HG03521 (cell line): ENCODE measurements at regions not wholly inside any gene's neighbourhood (a gene's known extent, or its start where the extent isn't known, plus 50 kb on each side); places are given as distances from the start of the nearest gene placed in this dataset.
"Not testable (repeated sequence)": the region's sequence is repeated elsewhere in the genome, so short reads cannot be mapped to it uniquely, and the experiment has no call there.

ENCODE experiments used
- ATAC-seq: cut with Tn5 transposase; IDR thresholded peaks from one replicate; pipeline ENCODE4 v1.9.1; 2021; ENCODE audit warnings: mild to moderate bottlenecking, moderate library complexity; ENCODE audit not compliant: unreplicated experiment

DNA sequence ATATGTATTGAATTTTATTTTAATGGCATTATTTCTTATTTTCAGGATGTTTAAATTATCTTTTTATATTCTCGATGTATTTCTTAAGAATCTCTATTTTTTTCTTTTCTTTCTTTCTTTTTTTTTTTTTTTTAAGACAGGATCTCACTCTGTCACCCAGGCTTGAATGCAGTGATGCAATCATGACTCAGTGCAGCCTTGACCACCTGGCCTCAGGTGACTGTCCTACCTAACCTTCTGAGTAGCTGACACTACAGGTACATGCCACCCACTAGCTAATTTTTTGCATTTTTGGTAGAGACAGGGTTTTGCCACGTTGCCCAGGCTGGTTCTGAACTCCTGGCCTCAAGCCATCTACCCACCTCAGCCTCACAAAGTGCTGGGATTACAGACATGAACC lies 143.8 kb upstream of the LAMA2 start:
- no peak for ATAC-seq

DNA sequence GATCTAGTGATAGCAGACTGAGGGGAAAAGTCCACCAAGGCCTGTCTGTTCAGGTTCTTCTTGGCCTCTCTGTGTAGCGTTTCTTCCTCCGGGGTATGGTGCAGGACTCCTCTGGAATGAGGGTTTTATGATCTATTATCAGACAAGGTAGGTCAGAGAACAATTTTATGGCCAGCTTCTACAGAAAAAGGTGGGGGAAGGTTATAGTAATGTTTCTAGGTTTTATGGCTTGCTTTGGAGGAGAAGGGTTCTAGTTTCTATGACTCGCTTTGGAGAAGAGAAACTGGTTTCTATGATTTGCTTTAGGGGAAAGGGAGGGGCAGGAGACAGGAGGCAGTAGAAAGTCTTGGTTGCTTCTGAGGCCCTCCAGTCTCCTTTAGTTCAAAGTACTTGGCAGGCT lies 144.8 kb upstream of the LAMA2 start:
- ATAC-seq, result peak; percentile 76

DNA sequence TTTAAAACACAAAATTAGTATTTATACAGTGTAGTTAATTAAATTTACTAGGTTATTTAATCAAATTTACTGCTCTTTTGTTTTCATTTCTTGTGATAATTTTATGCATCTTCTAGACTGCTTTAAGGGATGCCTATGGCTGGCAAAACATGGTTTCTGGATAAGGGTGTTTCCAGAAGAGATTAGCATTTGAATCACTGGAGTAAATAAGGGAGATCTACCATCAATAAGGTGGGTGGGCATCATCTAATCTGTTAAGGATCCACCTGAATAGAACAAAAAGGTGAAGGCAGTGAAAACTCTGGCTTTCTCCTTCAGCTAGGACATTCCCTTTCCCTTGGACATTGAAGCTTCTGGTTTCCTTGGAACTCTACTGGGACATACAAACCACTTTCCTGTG lies 146.2 kb upstream of the LAMA2 start:
- ATAC-seq, result no peak

DNA sequence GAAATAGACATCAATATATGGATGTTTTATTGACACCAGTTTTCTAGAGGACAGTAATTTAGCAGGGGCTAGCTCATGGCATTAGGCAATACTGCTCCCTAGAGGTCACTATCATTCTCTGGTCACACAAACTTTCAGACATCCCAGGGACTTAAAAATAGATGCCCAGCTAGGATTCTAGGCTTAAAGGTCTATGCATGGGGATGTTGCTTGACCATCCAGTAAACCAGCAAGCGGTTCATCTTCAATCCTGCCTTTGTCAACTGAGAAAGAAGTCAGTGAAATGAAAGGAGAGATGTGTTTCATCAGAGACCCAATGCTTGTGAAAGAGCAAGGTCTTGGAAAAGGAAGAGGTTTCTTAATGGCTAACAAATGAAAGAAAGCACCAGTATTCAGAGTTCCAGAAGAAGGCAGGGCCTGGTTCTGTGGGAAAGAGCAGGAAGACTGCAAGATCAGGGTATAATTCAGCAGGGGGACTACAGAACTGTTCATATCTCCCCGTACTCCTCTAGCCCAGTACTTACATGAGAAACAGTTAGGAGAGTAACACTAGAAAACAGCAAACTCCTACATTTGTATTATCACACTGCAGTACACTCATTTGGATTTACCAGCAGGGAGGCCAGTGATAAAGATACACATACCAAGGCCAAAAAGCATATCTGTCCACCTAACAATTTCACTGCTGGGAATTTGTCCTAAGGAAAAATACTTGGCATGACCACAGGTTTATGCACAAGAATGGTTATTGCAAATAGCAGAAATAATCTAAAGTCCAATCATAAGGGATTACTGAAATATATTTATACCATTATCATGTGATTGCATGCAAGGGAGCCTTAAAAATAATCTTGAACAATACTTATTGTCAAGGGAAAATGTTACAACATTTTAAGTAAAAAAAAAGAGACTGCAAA lies 151.4 kb upstream of the LAMA2 start:
- ATAC-seq, result no peak

DNA sequence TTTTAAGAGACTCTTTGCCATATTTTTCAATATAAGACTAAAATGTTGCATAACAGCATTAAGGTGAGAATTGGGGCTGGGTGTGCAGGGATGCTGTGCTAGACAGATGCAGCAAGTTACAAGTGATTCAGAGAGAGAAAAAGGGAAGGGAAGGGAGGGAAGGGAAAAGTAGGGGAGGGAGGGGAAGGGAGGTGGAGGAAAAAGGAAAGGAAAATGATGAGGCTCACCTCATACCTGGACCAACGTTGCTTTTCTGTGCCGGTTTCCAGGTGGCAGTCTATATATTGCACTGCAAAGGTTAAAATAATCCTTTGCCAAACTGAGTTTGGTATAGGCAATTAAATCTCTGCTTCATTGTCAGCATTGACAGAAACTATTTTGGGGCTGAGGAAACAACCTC lies 155.4 kb upstream of the LAMA2 start:
- no peak for ATAC-seq

DNA sequence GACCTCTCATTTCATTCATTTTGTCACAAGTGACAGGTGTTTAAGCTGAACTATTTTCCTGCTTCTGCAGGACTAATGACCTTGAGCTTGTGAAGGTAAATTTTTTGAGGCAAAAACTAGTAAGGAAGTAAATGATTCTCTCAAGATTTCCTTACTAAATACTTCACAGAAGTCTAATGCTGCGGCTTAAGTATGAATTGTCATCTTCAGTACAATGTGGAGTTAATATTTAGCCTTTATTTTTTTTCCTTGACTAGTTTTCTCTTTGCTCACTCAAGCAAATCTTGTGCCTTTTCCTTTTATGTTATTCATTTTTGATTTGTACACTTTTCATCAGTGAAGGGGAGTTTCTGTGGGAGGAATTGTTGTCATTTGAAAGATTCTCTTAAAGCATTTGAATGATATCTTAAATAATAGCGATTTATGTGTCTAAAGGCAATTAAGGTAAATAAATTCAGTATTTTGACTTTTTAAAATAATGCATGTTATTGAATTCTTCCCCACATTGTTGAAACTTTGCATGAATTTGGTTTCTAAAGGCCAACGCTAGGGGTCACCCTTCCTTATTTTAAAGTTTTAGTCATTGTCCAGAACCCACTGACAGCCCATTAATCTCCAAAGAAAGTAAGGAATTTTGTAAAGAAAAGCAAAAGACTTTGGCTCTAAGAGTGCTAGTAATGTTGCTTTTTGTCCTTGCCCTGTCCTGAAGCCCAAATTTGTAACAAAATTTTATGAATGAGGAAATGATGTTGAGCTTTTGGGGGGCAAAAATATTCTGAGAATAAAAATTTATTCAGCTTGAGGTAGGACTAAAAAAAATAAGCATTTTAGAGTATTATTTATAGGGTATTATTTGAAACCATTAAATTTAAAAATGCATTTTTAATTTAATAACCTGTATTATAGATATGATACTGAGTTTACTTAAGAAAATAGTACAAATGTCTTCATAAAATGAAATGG lies 157.4 kb upstream of the LAMA2 start:
- ATAC-seq, result no peak

DNA sequence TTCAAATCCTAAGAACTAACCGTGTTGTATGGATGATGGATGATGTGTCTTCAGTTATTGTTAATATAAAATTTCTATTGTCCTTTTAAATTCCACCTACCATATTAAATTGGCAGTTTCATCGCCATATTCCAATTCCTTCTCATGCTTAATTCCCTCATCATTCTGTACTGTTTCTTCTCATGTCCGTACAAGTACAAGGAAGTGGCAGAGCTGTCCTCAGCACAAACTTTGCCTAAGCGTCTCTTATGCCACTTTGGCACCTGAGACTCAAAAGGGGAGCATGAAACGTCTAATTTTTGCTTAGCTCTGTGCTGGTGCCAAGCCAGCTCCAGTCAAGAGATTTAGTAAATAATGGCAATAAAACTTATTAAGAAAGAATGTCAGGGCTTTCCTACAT lies 158.2 kb upstream of the LAMA2 start:
- ATAC-seq, result no peak

DNA sequence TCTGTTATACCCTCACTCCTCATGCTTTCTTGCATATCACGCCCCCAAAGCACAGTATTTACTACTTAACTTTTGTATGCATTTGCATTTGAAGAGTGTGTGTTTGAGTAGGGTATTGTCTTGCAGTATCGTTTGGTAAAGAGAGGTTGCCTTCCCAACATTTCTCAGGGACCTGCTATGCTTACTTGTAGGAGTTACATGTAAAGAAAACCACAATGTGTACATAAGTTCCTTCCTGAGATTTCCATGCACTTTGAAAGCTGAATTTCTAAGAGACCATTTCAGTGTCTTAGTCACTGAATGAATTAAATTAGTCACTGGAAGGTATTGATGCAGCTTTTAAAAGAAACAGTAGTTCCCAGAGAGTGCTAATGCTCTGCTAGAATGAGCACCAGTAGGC lies 159.3 kb upstream of the LAMA2 start:
- ATAC-seq, result no peak

DNA sequence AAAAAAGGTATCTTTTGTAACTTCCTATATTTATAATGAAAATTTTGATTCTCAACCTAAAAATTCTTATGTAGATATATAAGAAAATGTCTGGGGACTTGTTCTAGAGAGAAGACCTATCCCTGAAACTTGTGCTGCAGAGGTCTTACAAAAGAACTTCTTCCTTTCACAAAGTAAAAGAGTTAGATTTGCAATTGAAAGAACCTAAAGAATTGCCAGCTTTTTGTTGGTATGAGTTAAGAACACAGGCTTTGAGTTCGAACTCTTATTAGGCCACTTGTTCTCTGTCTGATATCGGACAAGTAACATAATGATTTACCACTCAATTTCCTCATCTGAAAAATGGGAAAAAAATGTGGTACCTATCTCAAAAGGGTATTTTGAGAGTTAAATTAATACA lies 162.0 kb upstream of the LAMA2 start:
- ATAC-seq, result no peak

DNA sequence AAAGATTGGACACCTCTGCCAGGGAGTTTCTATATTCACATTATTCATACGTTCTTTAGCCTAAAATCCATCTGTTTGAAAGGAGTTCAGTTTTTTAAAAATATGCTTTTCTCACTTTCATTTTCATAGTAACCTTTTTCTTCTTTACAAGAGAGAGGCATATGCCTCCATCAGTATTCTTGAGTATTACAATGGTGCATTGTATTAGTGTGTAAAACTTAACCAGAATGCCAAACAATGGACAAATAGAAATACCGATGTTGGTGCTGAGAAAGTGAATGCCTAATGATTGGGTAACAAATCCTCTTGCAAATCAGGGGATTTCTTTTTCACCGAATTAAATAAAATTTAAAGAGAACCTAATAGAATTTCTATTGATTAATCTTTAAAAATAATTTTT lies 163.2 kb upstream of the LAMA2 start:
- no peak for ATAC-seq

DNA sequence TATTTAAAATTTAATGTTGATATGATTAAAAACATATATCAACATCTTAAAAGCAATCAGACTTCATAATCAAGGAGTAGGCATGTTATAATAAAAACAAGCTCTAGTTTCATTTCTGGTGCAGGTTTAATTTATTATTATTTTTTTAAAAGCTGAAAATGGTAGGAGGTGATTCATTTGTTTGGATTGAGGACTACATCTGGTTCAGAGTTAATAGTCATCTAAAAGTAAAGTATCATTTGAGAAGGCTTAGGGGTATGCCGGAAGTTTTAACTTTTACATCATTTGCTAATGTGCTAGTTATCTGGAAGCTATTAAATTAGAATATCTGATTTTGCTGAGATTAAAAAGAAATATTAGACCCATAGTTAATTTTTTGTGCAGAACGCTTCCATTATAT lies 169.5 kb upstream of the LAMA2 start:
- ATAC-seq, result no peak

DNA sequence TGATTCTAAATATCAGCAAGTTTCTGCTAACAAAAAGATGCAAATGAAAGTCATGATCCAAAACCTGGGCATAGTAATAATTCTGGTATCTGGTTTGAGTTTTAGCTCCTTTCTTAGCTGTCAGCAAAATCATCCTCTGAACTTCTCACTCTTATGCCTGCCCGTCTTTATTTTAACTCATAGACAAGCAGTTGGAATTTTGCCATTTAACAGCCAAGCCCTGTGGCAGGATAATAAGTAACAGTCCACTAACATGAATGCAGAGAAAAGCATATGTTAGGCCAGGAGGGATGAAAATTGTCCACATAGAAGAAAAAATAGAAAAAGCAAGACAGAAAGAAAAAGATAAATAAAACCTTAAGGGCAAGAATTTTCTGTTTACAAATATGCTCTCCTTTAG lies 170.0 kb upstream of the LAMA2 start:
- ATAC-seq, result no peak

DNA sequence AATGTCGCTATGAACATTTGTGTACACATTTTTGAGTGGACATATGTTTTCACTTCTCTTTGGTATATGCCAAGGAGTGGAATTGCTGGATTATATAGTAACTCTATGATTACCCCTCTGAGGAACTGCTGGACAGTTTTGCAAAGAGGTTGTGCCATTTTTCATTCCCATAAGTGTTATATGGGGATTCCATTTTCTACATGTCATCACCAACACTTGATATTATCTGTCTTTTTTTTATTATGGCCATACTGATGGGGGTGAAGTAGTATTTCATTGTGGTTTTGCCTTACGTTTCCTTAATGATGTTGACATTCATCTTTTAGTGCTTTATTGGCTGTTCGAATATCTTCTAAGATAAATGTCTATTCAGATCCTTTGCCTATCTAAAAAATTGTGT lies 171.8 kb upstream of the LAMA2 start:
- no peak for ATAC-seq

DNA sequence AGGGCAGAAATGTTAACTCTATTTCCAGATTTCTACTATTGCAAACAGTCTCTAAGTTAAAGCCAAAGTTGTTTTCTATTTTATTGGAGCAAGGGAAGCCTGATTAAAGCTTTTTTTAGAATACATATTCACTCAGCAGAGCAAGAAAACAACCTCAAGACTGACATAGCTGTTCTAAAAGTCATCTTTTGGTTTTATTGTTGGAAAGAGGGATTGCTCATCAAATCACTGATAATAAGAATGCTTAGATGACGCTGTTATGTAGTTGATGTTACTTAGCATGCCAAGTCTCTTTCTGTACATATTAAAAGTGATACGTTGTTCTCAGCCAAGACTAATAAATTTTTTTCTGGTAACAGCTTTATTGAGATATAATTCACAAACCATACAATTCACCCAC lies 172.6 kb upstream of the LAMA2 start:
- ATAC-seq, result no peak

DNA sequence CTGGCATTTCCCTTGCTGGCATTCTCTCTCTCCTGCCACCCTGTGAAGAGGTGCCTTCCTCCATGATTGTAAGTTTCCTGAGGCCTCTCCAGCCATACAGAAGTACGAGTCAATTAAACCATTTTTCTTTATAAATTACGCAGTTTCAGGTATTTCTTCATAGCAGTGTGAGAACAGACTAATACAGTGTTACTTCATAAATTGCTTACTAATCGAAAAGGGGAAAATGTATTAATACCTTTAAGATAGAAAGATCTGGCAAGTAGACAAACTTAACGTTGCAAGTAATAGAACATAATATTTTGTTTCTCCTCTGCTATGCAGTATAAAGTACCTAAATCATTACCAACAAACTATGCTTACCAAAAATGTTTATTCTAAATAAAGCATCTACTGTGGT lies 178.3 kb upstream of the LAMA2 start:
- ATAC-seq, result no peak

DNA sequence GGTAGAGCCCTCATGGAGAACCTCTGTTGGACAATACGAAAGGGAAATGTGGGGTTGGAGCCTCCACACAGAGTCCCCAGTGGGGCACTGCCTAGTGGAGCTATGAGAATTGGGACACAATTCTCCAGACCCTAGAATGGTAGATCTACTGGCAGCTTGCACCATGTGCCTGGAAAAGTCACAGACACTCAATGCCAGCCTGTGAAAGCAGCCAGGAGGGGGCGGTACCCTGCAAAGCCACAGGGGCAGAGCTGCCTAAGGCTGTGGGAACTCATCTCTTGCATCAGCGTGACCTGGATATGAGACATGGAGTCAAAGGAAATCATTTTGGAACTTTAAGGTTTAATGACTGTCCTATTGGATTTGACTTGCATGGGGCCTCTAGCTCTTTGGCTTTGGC lies 179.1 kb upstream of the LAMA2 start:
- ATAC-seq, result not testable (repeated sequence)

DNA sequence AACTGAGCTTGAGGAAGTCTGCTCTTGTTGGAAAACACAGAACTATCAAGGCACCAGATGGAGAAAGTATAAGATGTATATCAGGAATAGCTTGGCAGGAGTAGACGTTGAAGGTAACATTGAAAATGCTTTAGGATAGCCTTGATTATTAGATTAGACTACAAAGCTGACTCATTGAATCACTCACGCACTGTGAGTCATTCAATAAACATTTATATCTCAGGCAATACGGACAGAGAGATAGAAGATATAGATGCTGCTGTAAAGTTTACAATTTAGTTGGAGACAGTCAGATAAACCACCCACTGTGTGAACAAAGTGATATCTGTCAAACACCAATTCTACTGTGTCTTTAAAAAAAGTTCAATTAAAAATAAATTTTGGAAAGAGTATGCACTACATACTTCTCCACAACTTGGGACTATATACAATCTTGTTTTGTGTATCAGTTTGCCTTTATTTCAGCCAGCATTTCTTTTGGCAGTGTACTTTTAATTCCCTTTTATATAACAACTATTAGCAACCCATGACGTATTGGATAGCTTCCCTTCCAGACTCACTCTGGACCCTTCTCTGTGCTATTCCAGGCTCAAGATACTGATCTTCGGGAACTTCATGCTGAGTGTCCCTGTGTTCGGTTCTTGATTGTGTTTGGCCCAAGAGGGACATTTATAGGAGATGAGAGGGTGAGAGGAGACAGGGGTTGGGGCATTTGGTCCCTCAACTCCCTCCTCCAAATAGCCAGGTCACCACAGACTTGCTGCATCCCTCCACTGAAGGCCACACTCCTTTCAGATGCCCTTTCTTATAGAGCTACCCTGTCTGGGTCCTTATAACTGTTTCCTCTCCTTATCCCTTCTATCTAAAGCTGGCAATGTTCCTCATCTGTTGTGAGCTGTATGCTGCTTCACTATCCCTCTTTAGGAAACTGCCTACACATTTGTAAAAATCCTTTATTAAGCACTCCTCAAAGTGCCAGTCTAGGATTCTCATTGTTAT lies 176.6 kb upstream of the PTPRK start:
- ATAC-seq, result no peak

DNA sequence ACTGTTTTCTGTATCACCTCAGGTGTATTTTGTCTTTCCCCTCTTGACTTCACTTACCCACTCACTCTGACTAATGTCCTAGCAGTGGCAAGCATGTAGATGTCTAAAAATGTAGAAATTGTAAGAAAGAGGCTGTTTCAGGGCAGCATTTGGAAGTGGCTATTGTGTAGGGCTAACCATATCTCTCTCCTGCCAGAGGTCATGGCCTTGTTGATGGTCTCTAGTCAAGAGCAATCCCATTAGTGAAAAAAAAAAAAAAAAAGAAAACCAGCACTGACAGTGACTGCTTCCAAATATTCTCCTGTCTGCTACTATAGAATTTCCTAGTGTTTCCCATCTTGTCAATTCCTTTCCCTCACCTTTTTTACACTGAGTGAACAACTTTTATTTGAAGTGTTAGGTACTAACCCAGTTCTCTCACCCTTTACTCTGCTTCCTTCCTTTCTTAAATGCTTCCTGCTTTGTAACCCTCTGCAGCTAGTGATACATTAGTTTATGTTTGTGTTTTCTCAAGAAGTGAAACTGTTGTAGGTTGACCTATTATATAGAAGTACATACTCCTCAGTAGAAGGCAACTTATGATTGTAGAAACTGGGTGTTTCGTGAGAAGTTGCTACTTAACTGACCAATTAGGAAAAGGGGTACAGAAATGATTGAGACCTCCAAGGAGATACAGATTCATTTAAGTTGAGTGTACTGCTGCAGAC lies 174.1 kb upstream of the PTPRK start:
- peak; percentile 91 for ATAC-seq

DNA sequence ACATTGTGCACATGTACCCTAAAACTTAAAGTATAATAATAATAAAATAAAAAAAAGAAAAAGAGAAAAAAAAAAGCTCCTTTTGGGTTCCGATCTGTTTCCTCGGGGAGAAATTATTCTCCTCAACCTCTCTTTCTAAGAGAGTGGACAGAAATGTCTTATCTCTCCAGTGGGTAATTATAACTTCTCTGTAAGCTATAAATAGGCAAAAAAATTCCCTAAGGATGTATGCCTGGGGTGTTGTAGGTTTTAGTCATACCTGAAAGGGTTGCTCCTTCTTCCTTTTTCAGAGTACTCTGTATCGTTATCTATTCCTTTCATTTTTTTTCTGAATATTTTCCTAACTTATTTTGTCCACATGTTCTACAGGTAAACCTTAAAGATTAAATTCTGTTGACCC lies 169.7 kb upstream of the PTPRK start:
- no peak for ATAC-seq

DNA sequence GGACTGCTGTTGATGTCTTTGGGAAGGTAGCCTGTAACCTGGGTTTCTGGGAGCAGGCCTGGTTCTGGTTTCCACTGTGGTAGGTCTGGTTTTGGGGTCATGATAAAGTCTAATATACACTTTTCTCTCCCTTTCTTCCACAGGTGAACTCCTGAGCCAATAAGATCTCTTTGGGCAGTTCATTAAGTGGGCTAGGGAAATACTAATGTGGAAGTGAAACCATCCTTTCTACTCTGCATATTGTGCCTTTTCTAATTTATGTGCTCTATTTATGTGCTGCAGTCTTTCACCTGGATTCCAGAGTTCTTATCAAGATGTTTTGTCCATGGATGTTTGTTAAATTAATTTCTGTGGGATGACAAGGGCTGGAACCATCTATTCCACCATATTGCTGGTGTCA lies 165.7 kb upstream of the PTPRK start:
- ATAC-seq, result no peak
